OCI-LY7 (cell line): ENCODE measurements at regions not wholly inside any gene's neighbourhood (a gene's known extent, or its start where the extent isn't known, plus 50 kb on each side); places are given as distances from the start of the nearest gene placed in this dataset.

ENCODE experiments used
- BruUV-seq: library from RNA; stranded (reverse); fragments of 400-500 nt; replicated peaks from 2 replicates; lab custom pipeline; 2021; lab: Mats Ljungman, UMichigan
- CTCF ChIA-PET: fragments of 300-600 bp; sonication (Branson Sonifier 250); formaldehyde crosslinking; loops from one replicate; lab custom pipeline; 2022; ENCODE audit warnings: antibody characterized with exemption; ENCODE audit not compliant: unreplicated experiment; lab: Charles Lee
- POLR2A ChIA-PET: fragments of 300-600 bp; sonication (Branson Sonifier 250); formaldehyde crosslinking; loops from one replicate; lab custom pipeline; 2022; ENCODE audit warnings: antibody characterized with exemption; lab: Charles Lee
- DNase-seq: peaks from one replicate; pipeline ENCODE4 v3.0.0-alpha.2; 2015; ENCODE audit warnings: low spot score
- H2AFZ ChIP-seq: fragments of 200-600 bp; sonication (generic), shearing (Covaris generic); 2 replicates; pipeline ENCODE4 v1.6.1; 2014; ENCODE audit warnings: mild to moderate bottlenecking, antibody characterized with exemption, low read length, moderate library complexity
- H3K27ac ChIP-seq: fragments of 200-600 bp; sonication (generic); 2 replicates; pipeline ENCODE4 v1.5.1; 2014; ENCODE audit warnings: mixed run types, low read depth, mild to moderate bottlenecking, moderate library complexity, low read length, inconsistent platforms; ENCODE audit not compliant: poor library complexity, severe bottlenecking
- H3K36me3 ChIP-seq: fragments of 200-600 bp; sonication (generic); 2 replicates; pipeline ENCODE4 v1.6.1; 2014; ENCODE audit warnings: mild to moderate bottlenecking, antibody characterized with exemption, low read length, moderate library complexity, mixed read lengths; ENCODE audit not compliant: insufficient read depth
- H3K4me1 ChIP-seq: fragments of 200-600 bp; sonication (generic); 2 replicates; pipeline ENCODE4 v1.5.1; 2014; ENCODE audit warnings: mild to moderate bottlenecking, low read length; ENCODE audit not compliant: insufficient read depth, poor library complexity, severe bottlenecking
- H3K4me2 ChIP-seq: fragments of 200-600 bp; sonication (generic); 2 replicates; pipeline ENCODE4 v1.6.1; 2014; ENCODE audit warnings: mild to moderate bottlenecking, low read length
- H3K4me3 ChIP-seq: fragments of 200-600 bp; sonication (generic); 2 replicates; pipeline ENCODE4 v1.5.1; 2014; ENCODE audit warnings: mild to moderate bottlenecking, low read depth, low read length; ENCODE audit not compliant: poor library complexity, severe bottlenecking
- H3K79me2 ChIP-seq: fragments of 200-600 bp; sonication (generic); 2 replicates; pipeline ENCODE4 v1.6.1; 2016; ENCODE audit warnings: low read depth, mild to moderate bottlenecking, low read length, moderate library complexity, mixed read lengths; ENCODE audit not compliant: insufficient read depth
- H3K9me2 ChIP-seq: fragments of 200-600 bp; sonication (generic); 2 replicates; pipeline ENCODE4 v1.6.1; 2016; ENCODE audit warnings: mild to moderate bottlenecking, low read length, mixed read lengths; ENCODE audit not compliant: insufficient read depth
- H3K9me3 ChIP-seq: fragments of 200-600 bp; sonication (generic); 2 replicates; pipeline ENCODE4 v1.6.1; 2014; ENCODE audit warnings: mild to moderate bottlenecking, mixed run types, low read length, mixed read lengths
- H4K20me1 ChIP-seq: fragments of 200-600 bp; sonication (generic); 2 replicates; pipeline ENCODE4 v1.6.1; 2014; ENCODE audit warnings: mild to moderate bottlenecking, antibody characterized with exemption, low read length, moderate library complexity, mixed read lengths; ENCODE audit not compliant: insufficient read depth
- CTCF ChIP-seq: fragments of 200-600 bp; sonication (generic); conservative IDR thresholded peaks from 2 replicates; pipeline ENCODE4 v1.5.1; 2014; ENCODE audit warnings: mild to moderate bottlenecking, antibody characterized with exemption, low read length, moderate library complexity, mixed read lengths
- EZH2phosphoT487 ChIP-seq: fragments of 200-600 bp; sonication (generic); IDR thresholded peaks from 2 replicates; pipeline ENCODE4 v1.6.1; 2018; ENCODE audit warnings: low read depth, borderline replicate concordance, mild to moderate bottlenecking, mixed run types, antibody characterized with exemption, low read length, moderate library complexity, mixed read lengths
- intact Hi-C: fragments of 100-400 bp; cut with micrococcal nuclease; formaldehyde crosslinking; loops from one replicate; pipeline ENCODE4 v1.10.0; 2022; ENCODE audit not compliant: unreplicated experiment

GRCh38 chr4:136528131-136528530 is 1004.2 kb downstream of the PCDH18 start:
- BruUV-seq = no TSS peak
- H2AFZ ChIP-seq = no peak overlapping the region
- intact Hi-C loops = no loop called here
- no peak overlapping the region for H3K4me2 ChIP-seq
- H3K9me3 ChIP-seq = no peaks in the 10 kb centered on the region; the same call in 1 of the 2 replicates
- H3K36me3 ChIP-seq = no peaks in the 10 kb centered on the region
- POLR2A ChIA-PET = interaction anchor here (1.9 kb wide), 1 partner anchor 13 kb away, joined by 7 read pairs; no protein-coding TSS in a partner anchor
- CTCF ChIA-PET = no interaction called here
- H4K20me1 ChIP-seq = no peaks in the 10 kb centered on the region
- DNase-seq = no peak
- TF ChIP-seq CTCF (no peak), EZH2phosphoT487 (no peak)
- H3K4me3 ChIP-seq = no peak overlapping the region
- H3K79me2 ChIP-seq = no peaks in the 10 kb centered on the region
- H3K27ac ChIP-seq = no peak overlapping the region
- no peaks in the 10 kb centered on the region for H3K9me2 ChIP-seq
- no peaks in the 10 kb centered on the region for H3K4me1 ChIP-seq

GRCh38 chr4:136526517-136526916 is 1005.8 kb downstream of the PCDH18 start:
- Histone ChIP-seq H4K20me1 (no peaks in the 10 kb centered on the region), H3K4me2 (no peak overlapping the region), H3K79me2 (no peaks in the 10 kb centered on the region), H3K36me3 (no peaks in the 10 kb centered on the region), H3K4me3 (no peak overlapping the region), H2AFZ (no peak overlapping the region), H3K4me1 (no peaks in the 10 kb centered on the region), H3K9me2 (no peaks in the 10 kb centered on the region), H3K27ac (no peak overlapping the region), H3K9me3 (no peaks in the 10 kb centered on the region; the same call in 1 of the 2 replicates)
- DNase-seq = no peak
- CTCF ChIA-PET = no interaction called here
- intact Hi-C loops = no loop called here
- TF ChIP-seq CTCF (no peak), EZH2phosphoT487 (no peak)
- BruUV-seq = no TSS peak
- POLR2A ChIA-PET = interaction anchor here (0.6 to 1.9 kb wide), 2 partner anchors 11 to 276 kb away, joined by 3 to 7 read pairs; no protein-coding TSS in a partner anchor

GRCh38 chr4:136524039-136524438 is 1008.3 kb downstream of the PCDH18 start:
- H2AFZ ChIP-seq = no peak overlapping the region
- no peak overlapping the region for H3K4me2 ChIP-seq
- BruUV-seq = no TSS peak

More at GRCh38 chr4:136524039-136524438, 1008.3 kb downstream of the PCDH18 start:
- H3K9me3 ChIP-seq = no peaks in the 10 kb centered on the region
- ChIA-PET POLR2A (interaction anchor here (1.7 kb wide), 1 partner anchor 10 kb away, joined by 6 read pairs; no protein-coding TSS in a partner anchor), CTCF (no interaction called here)
- intact Hi-C loops = no loop called here
- H3K4me1 ChIP-seq = no peaks in the 10 kb centered on the region
- no peak overlapping the region for H3K4me3 ChIP-seq
- no peak for DNase-seq
- no peaks in the 10 kb centered on the region for H3K36me3 ChIP-seq
- H3K27ac ChIP-seq = no peak overlapping the region
- TF ChIP-seq CTCF (no peak), EZH2phosphoT487 (no peak)
- no peaks in the 10 kb centered on the region for H3K9me2 ChIP-seq
- H3K79me2 ChIP-seq = no peaks in the 10 kb centered on the region
- no peaks in the 10 kb centered on the region for H4K20me1 ChIP-seq
